ENCODE measurements at regions not wholly inside any gene's neighbourhood (a gene's known extent, or its start where the extent isn't known, plus 50 kb on each side); places are given as distances from the start of the nearest gene placed in this dataset.

- Histone ChIP-seq H3K4me1 (ENCODE audit: insufficient read depth, low read length, poor library complexity, severe bottlenecking) (peaks cover 13% of the 10 kb centered on the region), H3K4me3 (ENCODE audit: low read depth, low read length, poor library complexity, severe bottlenecking) (no peak overlapping the region), H3K27ac (ENCODE audit: low read depth, low read length, poor library complexity, severe bottlenecking) (no peak overlapping the region), H3K27me3 (replicated peaks; ENCODE audit: insufficient read depth, low read depth, low read length, poor library complexity) (no peaks in the 10 kb centered on the region), H3K9me3 (ENCODE audit: low read depth, low read length, poor library complexity, severe bottlenecking) (no peaks in the 10 kb centered on the region), H3K36me3 (ENCODE audit: insufficient read depth, low read length, poor library complexity, severe bottlenecking) (no peaks in the 10 kb centered on the region)
- ChIA-PET POLR2A (ENCODE audit: low non-redundant PET) (no interaction called here), CTCF (no interaction called here)
- intact Hi-C loops (cut with micrococcal nuclease; ENCODE audit: unreplicated experiment): no loop called here
- peak; percentile 52 for TF ChIP-seq CTCF (conservative IDR thresholded peaks at IDR 0.05; ENCODE audit: low read depth, low read length)
- no peak for TF ChIP-seq EZH2 (IDR thresholded peaks at IDR 0.05; ENCODE audit: borderline replicate concordance, low read depth, low read length, poor library complexity, severe bottlenecking)
- BruUV-seq (replicated peaks): no TSS peak
- peak; percentile 42 for DNase-seq (ENCODE audit: low spot score)
Measured at GRCh38 chr1:231091831-231092301, 51.8 kb upstream of the FAM89A start.

DNA sequence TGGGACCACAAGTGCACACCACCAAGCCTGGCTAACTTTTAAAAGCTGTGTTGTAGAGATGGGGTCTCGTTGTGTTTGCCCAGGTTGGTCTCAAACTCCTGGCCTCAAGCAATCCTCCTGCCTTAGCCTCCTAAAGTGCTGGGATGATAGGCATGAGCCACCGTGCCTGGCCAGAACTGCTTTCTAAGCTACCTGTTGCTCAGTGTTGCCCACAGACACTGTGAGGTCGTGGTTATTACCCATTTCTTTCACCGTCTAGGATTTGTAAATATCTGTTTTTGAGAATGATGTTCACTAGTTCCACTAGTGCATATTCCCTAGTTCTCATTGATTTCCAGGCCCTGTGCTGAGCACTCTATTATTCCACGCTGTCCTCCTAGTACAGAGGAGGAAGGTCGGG lies 51.4 kb upstream of the FAM89A start:
- Histone ChIP-seq H3K4me1 (ENCODE audit: insufficient read depth, low read length, poor library complexity, severe bottlenecking) (peaks cover 13% of the 10 kb centered on the region), H3K4me3 (ENCODE audit: low read depth, low read length, poor library complexity, severe bottlenecking) (no peak overlapping the region), H3K27ac (ENCODE audit: low read depth, low read length, poor library complexity, severe bottlenecking) (no peak overlapping the region), H3K27me3 (replicated peaks; ENCODE audit: insufficient read depth, low read depth, low read length, poor library complexity) (no peaks in the 10 kb centered on the region), H3K9me3 (ENCODE audit: low read depth, low read length, poor library complexity, severe bottlenecking) (no peaks in the 10 kb centered on the region), H3K36me3 (ENCODE audit: insufficient read depth, low read length, poor library complexity, severe bottlenecking) (no peaks in the 10 kb centered on the region)
- intact Hi-C loops (cut with micrococcal nuclease; ENCODE audit: unreplicated experiment): no loop called here
- ChIA-PET CTCF (no interaction called here), POLR2A (ENCODE audit: low non-redundant PET) (no interaction called here)
- DNase-seq (ENCODE audit: low spot score): no peak
- BruUV-seq (replicated peaks): no TSS peak
- TF ChIP-seq EZH2 (IDR thresholded peaks at IDR 0.05; ENCODE audit: borderline replicate concordance, low read depth, low read length, poor library complexity, severe bottlenecking) (no peak), CTCF (conservative IDR thresholded peaks at IDR 0.05; ENCODE audit: low read depth, low read length) (no peak)
